ENCODE measurements at regions not wholly inside any gene's neighbourhood (a gene's known extent, or its start where the extent isn't known, plus 50 kb on each side); places are given as distances from the start of the nearest gene placed in this dataset.

DNA sequence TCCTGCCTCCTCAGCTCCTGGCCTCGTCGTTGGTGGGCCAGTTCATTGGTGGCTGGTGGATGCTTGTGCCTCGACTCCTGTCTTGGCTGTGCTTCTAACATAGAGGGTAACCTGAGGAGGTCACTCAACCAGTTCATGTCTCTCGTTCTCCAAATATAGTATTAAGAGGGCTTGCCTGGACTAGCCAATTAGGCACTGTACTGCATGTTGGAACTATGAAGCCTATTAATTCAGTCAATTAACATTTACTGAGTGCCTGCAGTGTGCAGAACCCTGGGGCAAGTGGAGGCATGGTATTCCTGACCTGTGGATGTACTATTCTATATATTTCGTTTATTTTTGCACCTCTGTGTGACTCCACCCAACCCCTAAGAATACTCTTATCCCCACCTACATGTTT is 89.9 kb upstream of the PELI1 start:
- TF ChIP-seq, protein P1, sequence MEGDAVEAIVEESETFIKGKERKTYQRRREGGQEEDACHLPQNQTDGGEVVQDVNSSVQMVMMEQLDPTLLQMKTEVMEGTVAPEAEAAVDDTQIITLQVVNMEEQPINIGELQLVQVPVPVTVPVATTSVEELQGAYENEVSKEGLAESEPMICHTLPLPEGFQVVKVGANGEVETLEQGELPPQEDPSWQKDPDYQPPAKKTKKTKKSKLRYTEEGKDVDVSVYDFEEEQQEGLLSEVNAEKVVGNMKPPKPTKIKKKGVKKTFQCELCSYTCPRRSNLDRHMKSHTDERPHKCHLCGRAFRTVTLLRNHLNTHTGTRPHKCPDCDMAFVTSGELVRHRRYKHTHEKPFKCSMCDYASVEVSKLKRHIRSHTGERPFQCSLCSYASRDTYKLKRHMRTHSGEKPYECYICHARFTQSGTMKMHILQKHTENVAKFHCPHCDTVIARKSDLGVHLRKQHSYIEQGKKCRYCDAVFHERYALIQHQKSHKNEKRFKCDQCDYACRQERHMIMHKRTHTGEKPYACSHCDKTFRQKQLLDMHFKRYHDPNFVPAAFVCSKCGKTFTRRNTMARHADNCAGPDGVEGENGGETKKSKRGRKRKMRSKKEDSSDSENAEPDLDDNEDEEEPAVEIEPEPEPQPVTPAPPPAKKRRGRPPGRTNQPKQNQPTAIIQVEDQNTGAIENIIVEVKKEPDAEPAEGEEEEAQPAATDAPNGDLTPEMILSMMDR (IDR thresholded peaks at IDR 0.05) = no peak
- TF ChIP-seq POLR2A (IDR thresholded peaks at IDR 0.05) = no peak
- no peaks in the 10 kb centered on the region for H3K9me3 ChIP-seq
- no peak overlapping the region for H3K27ac ChIP-seq
- H3K4me1 ChIP-seq = no peaks in the 10 kb centered on the region
- H3K27me3 ChIP-seq = no peaks in the 10 kb centered on the region
- no peak for DNase-seq
- H3K4me3 ChIP-seq = no peak overlapping the region
- no peaks in the 10 kb centered on the region for H3K36me3 ChIP-seq

DNA sequence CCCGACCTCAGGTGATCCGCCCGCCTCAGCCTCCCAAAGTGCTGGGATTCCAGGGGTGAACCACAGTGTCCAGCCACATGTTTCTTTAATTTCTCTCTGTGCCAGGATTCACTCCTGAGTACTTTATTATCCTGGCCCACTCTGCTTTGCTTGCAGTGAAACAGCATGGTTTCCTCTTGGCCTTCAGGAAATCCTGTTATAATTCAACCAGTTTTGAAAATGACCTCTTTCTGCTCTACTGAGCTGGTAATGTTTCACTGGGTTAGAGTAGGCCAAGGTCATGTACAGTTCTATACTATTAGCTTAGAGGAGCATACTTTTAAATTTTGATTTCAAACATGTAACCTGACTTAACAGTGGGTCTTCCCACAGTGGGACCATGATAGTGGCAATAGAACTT is 90.6 kb upstream of the PELI1 start:
- Histone ChIP-seq H3K4me1 (no peaks in the 10 kb centered on the region), H3K36me3 (no peaks in the 10 kb centered on the region), H3K27ac (no peak overlapping the region), H3K4me3 (no peak overlapping the region), H3K27me3 (no peaks in the 10 kb centered on the region), H3K9me3 (no peaks in the 10 kb centered on the region)
- TF ChIP-seq POLR2A (IDR thresholded peaks at IDR 0.05) = no peak
- TF ChIP-seq, protein P1 (IDR thresholded peaks at IDR 0.05) = no peak
- no peak for DNase-seq

DNA sequence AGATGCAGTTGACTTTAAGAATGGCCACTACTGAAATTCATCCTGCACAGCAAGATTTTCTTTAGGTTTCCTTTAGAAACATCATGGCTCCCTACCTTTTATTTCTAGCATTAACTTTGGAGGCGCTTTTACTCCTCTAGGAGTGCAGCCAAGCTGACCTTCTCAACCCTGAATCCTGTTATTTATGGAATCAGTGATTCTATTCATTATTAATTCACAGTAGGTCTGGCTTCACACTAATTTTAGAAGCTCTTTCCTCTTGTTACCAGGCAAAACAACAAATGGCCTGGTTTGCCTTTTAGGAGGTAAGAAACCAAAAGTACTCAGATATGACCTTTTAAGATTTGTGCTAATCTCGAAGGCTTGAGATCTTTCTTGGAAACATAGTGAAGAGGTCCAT is 93.0 kb upstream of the PELI1 start:
- Histone ChIP-seq H3K36me3 (no peaks in the 10 kb centered on the region), H3K4me3 (no peak overlapping the region), H3K4me1 (no peaks in the 10 kb centered on the region), H3K27me3 (no peaks in the 10 kb centered on the region), H3K27ac (no peak overlapping the region), H3K9me3 (no peaks in the 10 kb centered on the region)
- no peak for DNase-seq
- TF ChIP-seq POLR2A (IDR thresholded peaks at IDR 0.05) = no peak
- TF ChIP-seq, protein P1 (IDR thresholded peaks at IDR 0.05) = no peak

DNA sequence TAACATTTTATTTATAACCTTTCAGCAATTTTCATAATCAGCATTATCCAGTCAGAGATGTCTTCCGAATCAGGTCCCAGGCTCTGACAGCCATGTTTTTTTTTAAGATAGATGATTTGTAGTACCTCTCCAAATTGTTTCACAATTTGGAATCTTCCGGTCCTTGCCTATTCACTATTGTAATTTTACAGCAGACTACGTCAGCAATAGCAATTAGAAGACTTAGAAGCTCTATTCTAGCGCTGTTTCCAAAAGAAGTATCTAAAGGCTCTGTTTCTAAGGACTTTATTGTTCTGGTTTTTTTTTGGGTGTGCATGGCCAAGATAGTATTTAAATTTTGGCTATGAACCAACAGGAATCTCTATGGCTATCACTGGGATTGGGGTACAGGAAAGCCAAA is 94.6 kb upstream of the PELI1 start:
- Histone ChIP-seq H3K27me3 (no peaks in the 10 kb centered on the region), H3K27ac (no peak overlapping the region), H3K36me3 (no peaks in the 10 kb centered on the region), H3K4me1 (peaks cover 0 to 5% (median 0%) of the 10 kb centered on the region in 4 donors), H3K4me3 (no peak overlapping the region), H3K9me3 (no peaks in the 10 kb centered on the region)
- no peak for DNase-seq
- TF ChIP-seq, protein P1 (IDR thresholded peaks at IDR 0.05) = no peak
- TF ChIP-seq POLR2A (IDR thresholded peaks at IDR 0.05) = no peak

DNA sequence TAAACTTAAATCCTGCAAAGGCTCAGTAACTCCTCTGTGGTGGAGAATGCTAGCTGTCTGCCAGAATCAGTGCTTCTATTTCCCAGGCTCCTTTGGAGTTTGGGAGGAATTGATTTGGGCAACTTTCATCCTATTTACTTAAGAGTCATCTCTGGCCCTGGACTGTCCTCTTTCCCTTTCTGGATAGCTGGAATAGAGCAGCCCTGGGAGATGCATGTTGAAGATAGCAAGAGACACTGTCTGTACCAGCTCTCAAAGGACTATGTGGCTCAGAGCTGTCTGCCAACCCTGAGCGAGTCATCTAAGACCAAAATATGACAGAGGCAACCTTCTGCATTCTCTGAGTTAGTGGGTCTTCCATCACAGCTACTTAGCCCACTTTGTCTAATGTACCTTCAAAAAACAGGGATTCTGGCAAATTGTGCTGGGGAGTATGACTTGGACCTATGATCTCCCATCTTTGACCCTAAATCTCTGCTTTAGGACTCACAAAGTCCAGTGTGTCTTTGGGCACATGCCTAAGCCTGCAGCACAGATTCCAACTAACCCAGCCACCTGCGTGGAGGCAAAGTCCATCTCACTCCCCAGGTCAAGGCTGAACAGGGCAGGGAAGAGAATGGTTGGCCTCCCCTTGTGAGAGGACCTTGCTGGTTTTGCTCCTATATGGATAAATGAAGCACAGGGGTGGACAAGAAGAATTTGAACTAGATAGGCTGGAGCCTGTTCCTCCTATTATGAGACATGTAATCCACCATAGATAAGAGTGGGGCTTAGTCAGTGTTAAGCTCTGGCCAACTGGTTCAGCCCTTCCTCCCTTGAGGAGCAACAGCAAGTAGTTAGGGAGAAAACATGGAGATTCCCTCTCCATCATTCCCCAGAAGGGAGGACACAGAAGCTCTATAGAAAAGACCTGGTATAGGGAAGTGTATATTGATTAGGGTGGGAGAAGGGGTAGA is 99.1 kb upstream of the PELI1 start:
- Histone ChIP-seq H3K36me3 (no peaks in the 10 kb centered on the region), H3K27ac (no peak overlapping the region), H3K4me1 (peaks cover 0 to 9% (median 0%) of the 10 kb centered on the region in 4 donors), H3K4me3 (no peak overlapping the region), H3K9me3 (no peaks in the 10 kb centered on the region), H3K27me3 (no peaks in the 10 kb centered on the region)
- TF ChIP-seq, protein P1 (IDR thresholded peaks at IDR 0.05) = no peak
- no peak for TF ChIP-seq POLR2A (IDR thresholded peaks at IDR 0.05)
- DNase-seq = peak in 1 of 3 donors; percentile 58

Data from Peyer's patch (tissue), 4 donors.